ENCODE measurements at regions not wholly inside any gene's neighbourhood (a gene's known extent, or its start where the extent isn't known, plus 50 kb on each side); places are given as distances from the start of the nearest gene placed in this dataset.

GRCh38 chr2:153394686-153395085, 83.9 kb downstream of the RPRM start:
- no peak overlapping the region for H3K4me3 ChIP-seq (ENCODE audit: low read depth, low read length)
- TF ChIP-seq POLR2A (IDR thresholded peaks at IDR 0.05; ENCODE audit: extremely low read depth, insufficient read length), result no peak
- no peak for TF ChIP-seq CTCF (IDR thresholded peaks at IDR 0.05; ENCODE audit: low read depth, low read length)
- TF ChIP-seq MYC (IDR thresholded peaks at IDR 0.05; ENCODE audit: low read depth, low read length), result no peak
- no peak for TF ChIP-seq MAX (IDR thresholded peaks at IDR 0.05; ENCODE audit: low read depth, low read length)
- DNase-seq (ENCODE audit: low read depth), result no peak

- no peak for DNase-seq (ENCODE audit: low read depth)
- no peak overlapping the region for H3K4me3 ChIP-seq (ENCODE audit: low read depth, low read length)
- TF ChIP-seq POLR2A (IDR thresholded peaks at IDR 0.05; ENCODE audit: extremely low read depth, insufficient read length), result no peak
- TF ChIP-seq CTCF (IDR thresholded peaks at IDR 0.05; ENCODE audit: low read depth, low read length), result no peak
Measured at GRCh38 chr2:153394247-153394646, 84.3 kb downstream of the RPRM start.

- TF ChIP-seq MYC (IDR thresholded peaks at IDR 0.05; ENCODE audit: low read depth, low read length), result no peak
- no peak for TF ChIP-seq MAX (IDR thresholded peaks at IDR 0.05; ENCODE audit: low read depth, low read length)
- no peak for TF ChIP-seq CTCF (IDR thresholded peaks at IDR 0.05; ENCODE audit: low read depth, low read length)
- TF ChIP-seq POLR2A (IDR thresholded peaks at IDR 0.05; ENCODE audit: extremely low read depth, insufficient read length), result no peak
- no peak for DNase-seq (ENCODE audit: low read depth)
- H3K4me3 ChIP-seq (ENCODE audit: low read depth, low read length), result no peak overlapping the region
Measured at GRCh38 chr2:153393518-153393917, 85.0 kb downstream of the RPRM start.

- TF ChIP-seq POLR2A (IDR thresholded peaks at IDR 0.05; ENCODE audit: extremely low read depth, insufficient read length) (no peak), MAX (IDR thresholded peaks at IDR 0.05; ENCODE audit: low read depth, low read length) (no peak), CTCF (IDR thresholded peaks at IDR 0.05; ENCODE audit: low read depth, low read length) (no peak), MYC (IDR thresholded peaks at IDR 0.05; ENCODE audit: low read depth, low read length) (no peak)
- DNase-seq (ENCODE audit: low read depth), result no peak
- H3K4me3 ChIP-seq (ENCODE audit: low read depth, low read length), result no peak overlapping the region
Measured at GRCh38 chr2:153391131-153391530, 87.4 kb downstream of the RPRM start.

- TF ChIP-seq MYC (IDR thresholded peaks at IDR 0.05; ENCODE audit: low read depth, low read length) (no peak), MAX (IDR thresholded peaks at IDR 0.05; ENCODE audit: low read depth, low read length) (no peak), CTCF (IDR thresholded peaks at IDR 0.05; ENCODE audit: low read depth, low read length) (no peak), POLR2A (IDR thresholded peaks at IDR 0.05; ENCODE audit: extremely low read depth, insufficient read length) (no peak)
- DNase-seq (ENCODE audit: low read depth), result no peak
- H3K4me3 ChIP-seq (ENCODE audit: low read depth, low read length), result no peak overlapping the region
Measured at GRCh38 chr2:153388246-153388645, 90.3 kb downstream of the RPRM start.

- no peak for DNase-seq (ENCODE audit: low read depth)
- no peak for TF ChIP-seq CTCF (IDR thresholded peaks at IDR 0.05; ENCODE audit: low read depth, low read length)
- TF ChIP-seq MAX (IDR thresholded peaks at IDR 0.05; ENCODE audit: low read depth, low read length), result no peak
- TF ChIP-seq MYC (IDR thresholded peaks at IDR 0.05; ENCODE audit: low read depth, low read length), result no peak
- no peak for TF ChIP-seq POLR2A (IDR thresholded peaks at IDR 0.05; ENCODE audit: extremely low read depth, insufficient read length)
- no peak overlapping the region for H3K4me3 ChIP-seq (ENCODE audit: low read depth, low read length)
Measured at GRCh38 chr2:153387203-153387602, 91.4 kb downstream of the RPRM start.

Measured in NB4 (cell line).